ENCODE measurements at regions not wholly inside any gene's neighbourhood (a gene's known extent, or its start where the extent isn't known, plus 50 kb on each side); places are given as distances from the start of the nearest gene placed in this dataset.
"Not testable (repeated sequence)": the region's sequence is repeated elsewhere in the genome, so short reads cannot be mapped to it uniquely, and the experiment has no call there.

DNA sequence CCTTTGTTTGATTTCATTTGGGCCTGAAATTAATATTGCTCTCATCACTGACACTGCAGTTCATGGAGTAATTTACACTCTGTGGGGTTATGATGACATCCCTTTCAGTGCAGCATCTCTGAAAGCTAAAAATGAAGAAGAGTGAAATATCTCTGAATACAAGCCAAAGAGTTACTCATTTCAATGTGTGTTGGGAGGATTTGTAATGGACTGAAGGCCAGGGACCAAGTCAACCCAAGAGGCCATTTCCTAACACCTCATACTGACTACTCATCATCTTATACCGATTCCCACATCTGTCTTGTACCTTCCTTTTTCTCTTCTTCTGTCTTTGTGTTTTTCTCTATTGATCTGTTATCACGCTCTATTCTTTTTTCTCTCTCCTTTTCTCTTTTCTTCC, 374.4 kb upstream of the FRG1 start:
- not testable (repeated sequence) for DNase-seq

DNA sequence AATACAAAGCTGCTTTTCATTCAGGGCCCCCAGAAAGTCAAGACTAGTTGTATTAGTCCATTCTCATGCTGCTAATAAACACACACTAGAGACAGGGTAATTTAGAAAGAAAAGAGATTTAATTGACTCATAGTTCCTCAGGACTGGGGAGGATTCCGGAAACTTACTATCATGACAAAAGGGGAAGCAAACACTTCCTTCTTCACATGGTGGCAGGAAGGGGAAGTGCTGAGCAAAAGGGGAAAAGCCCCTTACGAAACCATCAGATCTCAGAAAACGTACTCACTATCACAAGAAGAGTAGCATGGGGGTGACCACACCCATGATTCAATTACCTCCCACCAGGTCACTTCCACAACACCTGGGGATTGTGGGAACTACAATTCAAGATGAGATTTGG, 373.8 kb upstream of the FRG1 start:
- not testable (repeated sequence) for DNase-seq

GRCh38 chr4:189579645-189580044, 361.0 kb upstream of the FRG1 start:
- not testable (repeated sequence) for DNase-seq

GRCh38 chr4:189586908-189587632, 353.6 kb upstream of the FRG1 start:
- not testable (repeated sequence) for DNase-seq

DNA sequence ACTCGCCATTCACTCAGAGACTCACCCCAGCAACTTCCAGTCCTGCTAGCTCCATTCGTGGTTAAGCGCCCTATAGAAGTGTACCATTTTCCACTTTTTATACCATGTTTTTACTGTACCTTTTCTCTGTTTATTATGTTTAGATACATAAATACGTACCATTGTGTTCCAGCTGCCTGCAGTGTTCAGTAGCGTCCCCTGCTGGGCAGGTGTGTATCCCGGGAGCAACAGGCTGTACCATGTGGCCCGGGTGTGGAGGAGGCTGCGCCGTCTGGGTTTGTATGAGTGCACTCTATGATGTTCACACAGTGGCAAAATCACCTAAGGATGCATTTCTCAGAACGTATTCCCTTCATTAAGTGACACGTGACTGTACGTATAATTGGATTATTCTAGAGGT, 351.5 kb upstream of the FRG1 start:
- not testable (repeated sequence) for DNase-seq

DNA sequence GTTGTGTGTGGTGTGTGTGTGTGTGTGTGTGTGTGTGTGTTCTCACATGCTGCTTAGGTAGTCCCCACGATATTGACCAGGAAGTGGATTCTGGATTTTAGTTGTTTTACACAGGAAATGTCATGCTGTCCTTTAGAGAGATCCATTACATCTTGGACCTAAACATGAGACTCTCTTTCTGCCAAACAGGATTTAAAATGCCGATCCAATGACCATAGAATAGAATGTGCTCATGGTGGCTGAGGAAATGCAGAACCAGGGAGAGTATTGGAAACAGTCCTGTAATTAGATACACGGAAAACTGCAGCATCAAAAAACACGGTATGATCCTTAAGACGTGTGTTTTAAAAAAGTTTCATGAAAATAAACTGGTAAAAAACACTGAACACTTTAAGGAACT, 347.8 kb upstream of the FRG1 start:
- DNase-seq = no peak

- no peak for DNase-seq
Measured at GRCh38 chr4:189597341-189597740, 343.3 kb upstream of the FRG1 start.

DNA sequence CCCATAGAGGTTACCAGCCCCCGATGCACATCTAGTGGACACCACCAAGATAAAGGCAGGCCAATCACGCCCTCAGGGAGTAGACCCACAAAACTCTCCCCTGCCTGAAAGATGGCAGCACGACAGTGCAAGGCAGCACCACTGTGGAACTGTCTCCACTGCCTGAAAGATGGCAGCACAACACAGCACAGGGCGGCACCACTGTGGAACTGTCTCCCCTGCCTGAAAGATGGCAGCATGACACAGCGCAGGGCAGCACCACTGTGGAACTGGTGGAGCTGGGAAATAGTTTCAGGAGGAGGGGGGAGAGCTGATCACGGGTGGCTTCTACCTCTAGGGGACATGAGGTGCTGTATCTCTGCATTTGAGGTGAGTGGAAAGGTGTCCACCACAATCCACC, 340.4 kb upstream of the FRG1 start:
- DNase-seq = no peak

GRCh38 chr4:189600718-189601435, 339.8 kb upstream of the FRG1 start:
- DNase-seq = no peak

GRCh38 chr4:189602827-189603226, 337.8 kb upstream of the FRG1 start:
- DNase-seq = not testable (repeated sequence)

GRCh38 chr4:189610571-189610970, 330.1 kb upstream of the FRG1 start:
- DNase-seq = not testable (repeated sequence)

- DNase-seq = no peak
Measured at GRCh38 chr4:189613207-189613606, 327.5 kb upstream of the FRG1 start.

DNA sequence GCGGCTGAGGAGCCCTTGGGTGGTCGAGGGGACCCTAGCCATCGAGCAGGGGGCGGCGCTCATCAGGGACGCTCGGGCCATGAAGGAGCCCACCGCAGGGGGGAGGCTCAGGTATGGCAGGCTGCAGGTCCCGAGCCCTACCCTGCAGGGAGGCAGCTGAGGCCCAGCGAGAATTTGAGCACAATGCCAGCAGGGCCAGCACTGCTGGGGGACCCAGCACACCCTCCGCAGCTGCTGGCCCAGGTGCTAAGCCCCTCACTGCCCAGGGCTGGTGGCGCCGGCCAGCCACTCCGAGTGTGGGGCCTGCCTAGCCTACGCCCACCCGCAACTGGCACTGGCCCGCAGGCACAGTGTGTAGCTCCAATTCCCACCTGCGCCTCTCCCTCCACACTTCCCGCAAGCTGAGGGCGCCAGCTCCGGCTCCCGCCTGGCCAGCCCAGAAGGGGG, 325.4 kb upstream of the FRG1 start:
- DNase-seq = no peak

DNA sequence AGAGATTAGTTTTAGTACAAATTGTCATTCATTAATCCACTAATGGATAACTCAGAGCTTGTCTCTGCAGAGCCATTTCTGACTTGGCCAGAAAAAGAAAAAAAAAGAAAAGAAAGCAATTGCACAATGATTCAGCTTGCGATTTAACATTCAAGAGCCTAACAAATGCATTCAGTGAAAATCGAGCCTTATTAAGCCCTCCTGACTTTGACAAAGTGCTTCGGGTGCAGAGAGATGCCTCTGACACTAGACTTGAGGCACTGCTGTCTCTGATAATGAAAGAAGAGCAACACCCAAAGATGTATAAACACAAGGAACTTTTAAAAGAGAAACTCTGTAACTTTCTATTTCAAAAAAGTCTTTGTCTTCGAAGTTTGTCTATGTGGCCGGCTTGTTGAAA, 322.9 kb upstream of the FRG1 start:
- DNase-seq = not testable (repeated sequence)

DNA sequence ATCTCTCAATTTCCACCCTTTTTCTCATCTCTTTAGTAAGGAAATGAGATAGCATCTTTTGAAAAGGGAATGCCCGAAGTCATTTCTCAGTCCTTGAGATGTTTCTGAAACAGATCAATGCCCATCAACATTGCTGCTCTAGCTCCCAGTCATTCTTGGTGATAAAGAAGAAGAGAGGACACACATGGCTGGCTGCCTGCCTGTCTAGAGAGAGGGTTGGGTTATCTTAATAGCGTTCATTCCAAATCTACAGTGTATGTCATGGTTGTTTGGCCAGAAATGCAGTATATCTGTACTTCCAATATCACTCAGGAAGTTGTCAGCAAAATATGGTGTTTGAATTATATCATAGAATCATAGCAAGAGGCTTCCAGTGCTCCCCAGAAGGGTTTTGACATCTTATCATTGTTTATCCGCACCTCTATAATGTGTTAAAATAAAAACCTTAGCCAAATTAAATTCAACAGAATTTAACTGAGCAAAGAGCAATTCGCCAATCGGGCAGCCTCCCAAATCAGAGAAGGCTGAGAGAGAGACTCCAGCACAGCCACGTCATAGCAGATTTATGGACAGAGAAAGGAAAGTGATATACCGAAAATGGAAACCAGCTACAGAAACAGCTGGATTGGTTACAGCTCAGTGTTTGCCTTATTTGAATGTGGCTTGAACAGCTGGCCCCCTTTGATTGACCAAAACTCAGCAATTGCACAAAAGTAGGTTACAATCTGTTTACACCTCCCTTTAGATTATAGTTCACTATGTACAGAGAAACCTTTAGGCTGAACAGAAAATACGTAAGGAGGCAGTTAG, 321.0 kb upstream of the FRG1 start:
- not testable (repeated sequence) for DNase-seq

- not testable (repeated sequence) for DNase-seq
Measured at GRCh38 chr4:189622574-189622973, 318.1 kb upstream of the FRG1 start.

- not testable (repeated sequence) for DNase-seq
Measured at GRCh38 chr4:189627041-189627440, 313.6 kb upstream of the FRG1 start.

- not testable (repeated sequence) for DNase-seq
Measured at GRCh38 chr4:189629733-189630132, 310.9 kb upstream of the FRG1 start.

DNA sequence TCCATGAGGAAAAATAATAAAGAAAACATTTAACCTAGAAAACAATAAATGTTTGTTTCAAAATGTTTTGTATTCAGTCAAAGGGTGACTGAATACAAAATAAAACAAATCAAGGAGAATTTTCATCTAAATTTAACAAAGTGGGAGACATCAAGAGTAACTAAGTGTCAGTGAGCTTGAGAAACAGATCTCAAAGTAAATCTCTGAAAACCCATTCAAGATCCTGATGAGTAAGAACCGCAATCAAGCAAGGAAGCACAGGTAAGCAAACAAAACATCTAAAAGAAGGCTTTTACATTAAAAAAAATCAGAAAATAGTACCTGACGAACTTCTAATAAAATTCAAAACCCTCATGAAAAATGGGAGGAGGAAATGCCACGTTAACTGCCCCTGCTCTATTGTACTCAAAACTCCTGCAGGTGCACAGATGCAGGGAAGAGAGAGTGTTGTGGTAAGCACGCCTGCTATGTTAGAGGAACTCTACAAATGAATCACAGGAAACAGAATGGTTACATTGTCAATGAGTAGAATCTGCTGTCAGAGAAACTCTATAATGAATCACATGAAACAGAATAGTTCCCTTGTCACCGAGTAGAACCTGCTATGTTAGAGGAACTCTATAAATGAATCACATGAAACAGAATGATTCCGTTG, 309.6 kb upstream of the FRG1 start:
- not testable (repeated sequence) for DNase-seq

DNA sequence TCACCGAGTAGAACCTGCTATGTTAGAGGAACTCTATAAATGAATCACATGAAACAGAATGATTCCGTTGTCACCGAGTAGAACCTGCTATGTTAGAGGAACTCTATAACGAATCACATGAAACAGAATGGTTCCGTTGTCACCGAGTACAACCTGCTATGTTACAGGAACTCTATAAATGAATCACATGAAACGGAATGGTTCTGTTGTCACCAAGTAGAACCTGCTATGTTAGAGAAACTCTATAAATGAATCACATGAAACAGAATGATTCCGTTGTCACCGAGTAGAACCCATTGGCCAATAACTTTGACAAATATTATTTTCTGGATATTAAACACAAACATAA, 309.1 kb upstream of the FRG1 start:
- DNase-seq = not testable (repeated sequence)

DNA sequence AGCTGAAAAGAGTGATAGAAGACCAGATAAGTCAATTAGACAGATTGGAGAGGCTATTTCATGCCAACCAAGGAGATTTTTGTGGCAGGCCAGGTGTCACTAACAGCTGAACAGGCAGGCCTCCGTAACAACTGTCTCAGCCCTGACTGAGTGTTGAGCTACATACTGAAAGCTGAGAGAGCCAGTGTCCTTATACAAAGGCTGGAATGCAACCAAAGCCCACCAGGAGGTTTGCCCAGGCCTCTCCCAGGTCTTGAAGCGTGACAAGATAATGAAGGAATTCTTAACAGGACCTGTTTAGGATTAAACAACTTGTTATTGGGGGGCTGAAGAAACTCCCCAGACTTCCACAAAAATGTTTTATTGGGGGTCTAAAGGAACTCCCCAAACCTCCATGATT, 290.2 kb upstream of the FRG1 start:
- not testable (repeated sequence) for DNase-seq

DNA sequence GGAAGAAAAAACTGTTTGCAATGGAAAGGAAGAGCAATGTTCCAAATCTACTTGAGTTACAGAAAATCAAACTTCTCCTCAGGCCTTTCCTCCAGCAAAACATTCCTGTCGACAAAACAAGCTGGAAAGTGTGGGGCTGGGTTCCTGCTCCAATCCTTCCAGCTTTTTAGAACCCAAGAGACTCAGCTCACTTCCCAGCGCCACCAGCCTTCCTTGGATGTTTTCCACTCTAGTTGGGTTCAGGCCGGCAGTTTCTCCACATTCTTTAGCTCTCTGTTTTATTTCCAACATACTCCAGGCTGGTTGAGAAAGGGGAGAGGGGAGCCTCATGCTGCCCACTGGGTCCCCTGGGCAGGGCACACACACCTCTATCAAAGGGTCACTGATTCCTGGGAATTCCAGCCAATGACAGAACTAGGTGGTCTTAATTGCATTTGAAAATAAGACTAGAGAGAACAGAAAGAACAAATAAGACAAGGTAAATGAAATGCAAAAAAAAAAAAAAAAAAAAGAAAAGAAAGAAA, 287.5 kb upstream of the FRG1 start:
- DNase-seq = not testable (repeated sequence)

- not testable (repeated sequence) for DNase-seq
Measured at GRCh38 chr4:189653983-189654382, 286.7 kb upstream of the FRG1 start.

All from activated naive CD4-positive, alpha-beta T cell (primary cell).